Type B pancreatic cell (in vitro differentiated cells): ENCODE measurements at regions not wholly inside any gene's neighbourhood (a gene's known extent, or its start where the extent isn't known, plus 50 kb on each side); places are given as distances from the start of the nearest gene placed in this dataset.

Source experiments
- DNase-seq: peaks from one replicate; pipeline ENCODE4 v3.0.0; 2021; ENCODE audit warnings: mixed read lengths; ENCODE audit not compliant: unreplicated experiment; ENCODE audit errors: extremely low spot score
- H3K27ac Mint-ChIP-seq: 2 replicates; pipeline ENCODE4 v1.8.0; 2021; ENCODE audit warnings: mild to moderate bottlenecking, mixed read lengths
- H3K27me3 Mint-ChIP-seq: 2 replicates; pipeline ENCODE4 v1.8.0; 2021; ENCODE audit warnings: mixed read lengths
- H3K36me3 Mint-ChIP-seq: 2 replicates; pipeline ENCODE4 v1.8.0; 2021; ENCODE audit warnings: mixed read lengths
- H3K4me1 Mint-ChIP-seq: one replicate; pipeline ENCODE4 v1.8.0; 2021; ENCODE audit warnings: mixed read lengths; ENCODE audit not compliant: unreplicated experiment
- H3K4me3 Mint-ChIP-seq: 2 replicates; pipeline ENCODE4 v1.8.0; 2021; ENCODE audit warnings: mild to moderate bottlenecking, mixed read lengths
- H3K9me3 Mint-ChIP-seq: 2 replicates; pipeline ENCODE4 v1.8.0; 2021; ENCODE audit warnings: mixed read lengths
- CTCF ChIP-seq: fragments of 200-600 bp; sonication (generic); conservative IDR thresholded peaks from 2 replicates; pipeline ENCODE4 v1.5.0; 2021; ENCODE audit warnings: antibody characterized with exemption, mild to moderate bottlenecking

- no peak overlapping the region for H3K27ac Mint-ChIP-seq
- DNase-seq, result no peak
- H3K4me1 Mint-ChIP-seq, result peaks cover 9% of the 10 kb centered on the region
- H3K4me3 Mint-ChIP-seq, result no peak overlapping the region
- TF ChIP-seq CTCF, result no peak
- H3K27me3 Mint-ChIP-seq, result peaks cover 7% of the 10 kb centered on the region
- H3K9me3 Mint-ChIP-seq, result no peaks in the 10 kb centered on the region
- no peaks in the 10 kb centered on the region for H3K36me3 Mint-ChIP-seq
Observed at GRCh38 chr12:114902665-114903064, 218.7 kb upstream of the TBX3 start.

GRCh38 chr12:114901316-114901715 lies 217.3 kb upstream of the TBX3 start:
- Mint-ChIP-seq H3K27ac (no peak overlapping the region), H3K36me3 (no peaks in the 10 kb centered on the region), H3K4me3 (no peak overlapping the region), H3K9me3 (no peaks in the 10 kb centered on the region), H3K4me1 (peaks cover 20% of the 10 kb centered on the region), H3K27me3 (peaks cover 8% of the 10 kb centered on the region)
- no peak for DNase-seq
- TF ChIP-seq CTCF, result no peak

- no peaks in the 10 kb centered on the region for H3K36me3 Mint-ChIP-seq
- no peak overlapping the region for H3K4me3 Mint-ChIP-seq
- no peak overlapping the region for H3K27ac Mint-ChIP-seq
- no peak for DNase-seq
- TF ChIP-seq CTCF, result no peak
- peaks cover 36% of the 10 kb centered on the region for H3K4me1 Mint-ChIP-seq
- peaks cover 8% of the 10 kb centered on the region for H3K27me3 Mint-ChIP-seq
- peaks cover 5% of the 10 kb centered on the region for H3K9me3 Mint-ChIP-seq
Observed at GRCh38 chr12:114898159-114898558, 214.2 kb upstream of the TBX3 start.

GRCh38 chr12:114895827-114896226 lies 211.9 kb upstream of the TBX3 start:
- DNase-seq, result no peak
- H3K36me3 Mint-ChIP-seq, result no peaks in the 10 kb centered on the region
- H3K27ac Mint-ChIP-seq, result no peak overlapping the region
- no peak for TF ChIP-seq CTCF
- H3K4me3 Mint-ChIP-seq, result no peak overlapping the region
- peaks cover 5% of the 10 kb centered on the region for H3K9me3 Mint-ChIP-seq
- H3K4me1 Mint-ChIP-seq, result peaks cover 32% of the 10 kb centered on the region
- peaks cover 8% of the 10 kb centered on the region for H3K27me3 Mint-ChIP-seq

GRCh38 chr12:114895081-114895480 lies 211.1 kb upstream of the TBX3 start:
- DNase-seq, result no peak
- Mint-ChIP-seq H3K36me3 (no peaks in the 10 kb centered on the region), H3K9me3 (peaks cover 5% of the 10 kb centered on the region), H3K4me3 (no peak overlapping the region), H3K27ac (no peak overlapping the region), H3K27me3 (peaks cover 8% of the 10 kb centered on the region), H3K4me1 (peaks cover 34% of the 10 kb centered on the region)
- TF ChIP-seq CTCF, result no peak

GRCh38 chr12:114894076-114894475 lies 210.1 kb upstream of the TBX3 start:
- DNase-seq, result no peak
- H3K27ac Mint-ChIP-seq, result no peak overlapping the region
- H3K4me3 Mint-ChIP-seq, result no peak overlapping the region
- H3K4me1 Mint-ChIP-seq, result peaks cover 40% of the 10 kb centered on the region
- H3K9me3 Mint-ChIP-seq, result peaks cover 5% of the 10 kb centered on the region
- no peak for TF ChIP-seq CTCF
- no peaks in the 10 kb centered on the region for H3K36me3 Mint-ChIP-seq
- peaks cover 4% of the 10 kb centered on the region for H3K27me3 Mint-ChIP-seq
